Stimulated activated CD8-positive, alpha-beta memory T cell treated with anti-CD3 and anti-CD28 coated beads, Interleukin-7, amount 100 ng/mL, for 4 hours (primary cell): ENCODE measurements at regions not wholly inside any gene's neighbourhood (a gene's known extent, or its start where the extent isn't known, plus 50 kb on each side); places are given as distances from the start of the nearest gene placed in this dataset.
"Not testable (repeated sequence)": the region's sequence is repeated elsewhere in the genome, so short reads cannot be mapped to it uniquely, and the experiment has no call there.

Source experiments
- DNase-seq, 2 donors: peaks; one replicate each; pipeline ENCODE4 v3.0.0-alpha.2; 2020; ENCODE audit warnings: low read depth in 2 of 2

DNA sequence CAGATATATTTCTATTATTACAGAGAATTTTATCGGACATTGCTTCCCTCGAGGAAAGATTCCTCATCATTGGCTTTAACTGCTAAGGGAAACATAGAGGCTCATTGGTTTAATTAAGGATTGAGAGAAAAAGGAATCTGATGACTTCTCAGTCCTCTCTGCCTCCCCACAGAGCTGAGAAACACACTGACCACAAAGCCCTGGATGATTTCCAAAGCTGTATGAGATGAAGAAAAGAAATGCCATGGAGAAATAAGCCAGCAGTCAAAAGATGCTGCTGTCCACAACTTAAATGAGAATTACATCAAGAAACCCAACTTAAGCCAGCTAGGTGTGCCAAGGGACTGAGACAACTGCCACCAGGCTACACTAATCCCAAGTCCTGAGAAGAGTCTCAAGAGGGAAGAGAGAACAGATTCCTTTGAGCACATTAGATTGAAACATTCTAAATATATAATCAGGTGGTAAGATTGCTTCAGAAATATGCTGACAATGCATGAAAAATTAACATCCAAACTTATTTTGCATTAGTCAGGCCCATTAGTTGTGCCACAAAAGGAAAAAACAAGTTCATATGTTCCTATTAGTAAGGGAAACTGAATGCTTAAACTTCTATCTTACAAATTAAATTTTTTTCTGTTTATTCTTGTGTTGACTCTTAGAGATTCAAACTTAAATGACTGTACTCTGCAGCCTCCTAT, 308.1 kb upstream of the CYRIA start:
- no peak for DNase-seq

DNA sequence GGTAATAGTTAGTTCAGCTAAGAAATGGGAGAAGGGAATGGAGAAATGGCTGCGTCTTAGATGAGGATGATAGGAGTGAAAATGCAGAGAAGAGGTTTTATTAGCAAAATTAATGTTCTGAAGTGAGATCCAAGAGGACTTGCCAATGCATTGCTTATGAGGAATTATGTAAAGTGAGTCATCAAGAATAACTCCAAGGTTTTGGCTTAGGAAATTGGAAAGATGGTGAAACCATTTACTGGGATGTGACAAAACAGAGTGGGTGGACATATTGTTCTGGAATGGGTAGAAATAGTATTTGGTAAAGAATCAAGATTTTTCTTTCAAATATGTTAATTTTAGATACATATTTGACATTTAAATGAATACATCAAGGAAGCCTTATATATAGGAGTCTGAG, 306.6 kb upstream of the CYRIA start:
- no peak for DNase-seq

- no peak for DNase-seq
Measured at GRCh38 chr2:16971722-16972234, 306.1 kb upstream of the CYRIA start.

DNA sequence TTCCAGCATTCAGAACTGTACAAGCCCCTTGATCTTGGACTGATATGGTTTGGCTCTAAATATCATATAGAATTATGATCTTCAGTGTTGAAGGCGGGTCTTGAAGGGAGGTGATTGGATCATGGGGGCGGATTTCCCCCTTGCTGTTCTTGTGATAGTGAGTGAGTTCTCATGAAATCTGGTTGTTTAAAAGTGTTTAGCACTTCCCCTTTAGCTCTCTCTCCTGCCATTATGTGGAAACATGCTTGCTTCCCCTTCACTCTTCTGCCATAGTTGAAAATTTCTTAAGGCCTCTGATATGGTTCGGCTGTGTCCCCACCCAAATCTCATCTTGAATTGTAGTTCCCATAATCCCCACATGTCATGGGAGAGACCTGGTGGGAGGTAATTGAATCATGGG, 305.3 kb upstream of the CYRIA start:
- not testable (repeated sequence) for DNase-seq

- DNase-seq = no peak
Measured at GRCh38 chr2:16962505-16962904, 296.9 kb upstream of the CYRIA start.

DNA sequence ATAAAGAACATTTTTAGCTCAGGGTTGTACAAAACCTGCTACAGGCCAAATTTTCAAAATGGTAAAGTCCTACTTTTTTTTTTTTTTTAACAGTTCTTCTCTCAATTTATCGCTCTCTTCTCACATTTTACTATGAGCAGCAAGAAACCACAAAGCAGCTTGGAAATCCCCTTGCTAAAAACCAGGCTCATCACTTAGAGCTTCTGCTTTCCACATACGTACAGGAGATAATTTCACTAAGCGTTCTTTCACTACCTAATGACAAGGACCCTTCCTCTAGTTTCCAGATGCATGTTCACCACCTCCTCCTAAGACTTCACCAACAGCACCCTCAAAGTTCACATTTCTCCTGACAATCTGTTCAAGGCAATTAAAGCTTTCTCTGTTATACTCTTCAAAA, 294.9 kb upstream of the CYRIA start:
- DNase-seq = no peak

DNA sequence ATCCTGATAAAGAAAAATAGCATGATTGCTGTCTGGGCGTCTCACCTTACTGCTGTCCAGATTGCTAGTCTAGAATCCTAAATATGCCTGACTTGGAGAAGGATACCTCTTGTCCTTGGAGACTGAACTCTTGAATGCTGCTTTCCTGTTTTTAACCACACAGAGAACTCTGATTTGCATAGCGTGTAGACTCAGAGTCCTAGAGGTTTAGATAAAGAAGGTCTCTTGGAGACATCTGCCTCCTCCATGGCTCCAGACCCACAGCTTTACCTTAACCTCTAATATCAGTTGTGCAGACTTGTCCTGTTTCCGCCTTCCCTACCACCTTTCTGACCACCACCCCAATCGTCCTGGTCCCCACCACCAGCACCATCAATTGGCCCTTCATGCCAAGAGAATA, 292.6 kb upstream of the CYRIA start:
- no peak for DNase-seq

- no peak for DNase-seq
Measured at GRCh38 chr2:16952805-16953204, 287.2 kb upstream of the CYRIA start.

DNA sequence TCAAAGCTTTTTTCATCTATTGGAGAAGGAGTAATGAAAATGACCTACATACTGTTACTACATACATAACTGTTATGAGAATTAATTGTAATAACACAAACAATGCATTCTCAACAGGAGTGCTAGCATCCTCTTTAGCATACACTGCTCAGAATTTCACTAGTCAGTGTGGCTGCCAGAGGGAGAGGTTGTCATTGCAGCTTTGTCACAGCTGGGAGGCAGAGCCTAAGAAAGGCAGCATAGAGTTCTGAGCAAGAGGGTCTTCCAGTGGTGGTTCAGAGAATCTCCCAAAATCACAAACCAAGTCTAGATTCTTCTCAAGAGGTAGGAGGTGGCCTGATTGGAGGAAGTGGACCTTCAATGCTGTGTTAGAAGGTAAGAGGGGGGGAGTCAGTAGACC, 286.7 kb upstream of the CYRIA start:
- DNase-seq = no peak

DNA sequence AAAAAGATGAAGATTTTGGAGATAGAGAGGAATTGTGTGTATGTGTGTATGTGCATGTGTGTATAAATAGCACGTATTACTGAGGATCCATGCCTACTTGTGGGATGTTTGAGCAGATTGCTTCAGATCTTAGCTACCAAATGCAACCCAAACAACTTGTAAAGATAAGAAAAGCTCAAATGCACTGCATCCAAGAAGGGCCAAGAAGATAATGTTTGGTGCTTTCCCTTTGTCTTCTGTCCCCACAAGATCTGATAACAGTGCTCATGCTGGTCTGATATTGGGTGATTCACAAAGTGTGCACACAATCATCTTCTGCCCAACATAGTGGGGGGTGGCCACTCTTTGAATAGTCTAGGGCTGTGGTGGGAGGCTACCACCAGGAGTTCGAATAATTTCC, 284.8 kb upstream of the CYRIA start:
- DNase-seq = no peak

GRCh38 chr2:16948710-16949109, 283.1 kb upstream of the CYRIA start:
- no peak for DNase-seq

- no peak for DNase-seq
Measured at GRCh38 chr2:16948053-16948452, 282.4 kb upstream of the CYRIA start.

DNA sequence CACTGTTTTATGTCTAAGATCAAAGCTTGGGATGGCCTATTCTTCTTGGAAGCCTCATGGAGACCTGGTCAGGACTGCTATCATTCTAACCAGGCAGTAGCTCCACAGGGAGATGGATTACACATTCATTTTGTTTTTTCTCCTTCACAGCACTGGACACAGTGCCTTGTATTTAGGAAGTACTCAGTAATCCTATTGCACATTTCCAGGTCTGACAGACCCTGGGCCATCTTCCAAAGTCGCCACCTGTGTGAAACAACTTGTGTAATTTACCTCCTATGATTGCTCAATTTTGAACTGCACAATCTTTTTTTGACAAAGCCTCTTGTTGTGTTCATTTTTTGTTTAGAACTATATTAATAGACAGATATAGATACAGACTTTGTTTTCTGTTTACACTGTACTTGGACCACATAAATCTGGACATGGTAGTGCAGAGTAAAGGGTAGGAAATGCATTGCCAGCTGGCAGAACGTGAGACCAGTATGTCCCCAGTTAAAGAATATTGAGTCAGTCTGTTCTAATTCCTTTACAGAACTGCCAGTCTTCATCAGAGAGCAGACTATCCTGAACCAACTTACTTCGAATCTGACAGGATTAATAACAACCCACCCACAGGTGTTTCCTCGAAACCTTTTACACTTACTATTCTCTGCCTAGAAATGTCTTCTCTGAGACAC, 277.8 kb upstream of the CYRIA start:
- DNase-seq = no peak

DNA sequence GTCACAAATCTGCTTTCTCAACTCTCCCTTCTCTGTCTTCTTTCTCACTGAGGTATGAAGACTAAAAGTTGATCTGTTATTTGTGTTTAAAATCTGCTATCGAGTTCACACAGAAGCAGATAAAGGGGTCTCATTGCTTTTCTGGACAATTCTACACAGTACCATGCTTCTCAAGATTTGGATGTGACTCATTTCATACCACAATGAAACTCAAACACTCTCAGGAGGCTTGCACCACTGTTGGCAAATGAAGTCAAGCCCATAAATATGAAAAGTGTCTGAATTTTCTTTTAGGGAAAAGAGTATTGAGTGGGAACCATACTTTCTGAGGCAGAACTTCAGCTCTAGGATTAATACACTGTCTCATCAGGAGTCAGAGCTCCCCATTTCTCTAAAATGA, 274.6 kb upstream of the CYRIA start:
- DNase-seq = no peak

- no peak for DNase-seq
Measured at GRCh38 chr2:16939771-16940170, 274.1 kb upstream of the CYRIA start.

- no peak for DNase-seq
Measured at GRCh38 chr2:16933355-16933754, 267.7 kb upstream of the CYRIA start.

GRCh38 chr2:16932826-16933225, 267.2 kb upstream of the CYRIA start:
- no peak for DNase-seq

DNA sequence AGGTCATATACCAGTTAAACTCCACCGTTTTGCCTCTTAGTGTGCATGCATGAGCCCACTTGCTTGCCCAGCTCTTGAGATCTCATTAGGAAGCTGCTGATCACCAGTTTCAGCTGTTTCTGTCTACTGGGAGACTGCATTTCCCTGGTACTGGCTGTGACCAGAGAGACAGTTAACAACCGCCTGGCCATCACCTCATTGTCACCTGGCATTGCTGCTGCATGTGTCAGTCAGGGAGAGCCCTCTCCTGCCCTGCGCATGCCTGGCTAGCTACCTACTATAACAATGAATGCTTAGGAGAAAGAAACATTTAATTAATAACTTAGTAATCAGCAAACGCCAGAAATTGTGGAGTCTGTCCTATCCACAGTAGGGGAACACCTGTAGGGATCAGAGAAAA, 265.8 kb upstream of the CYRIA start:
- DNase-seq = no peak

DNA sequence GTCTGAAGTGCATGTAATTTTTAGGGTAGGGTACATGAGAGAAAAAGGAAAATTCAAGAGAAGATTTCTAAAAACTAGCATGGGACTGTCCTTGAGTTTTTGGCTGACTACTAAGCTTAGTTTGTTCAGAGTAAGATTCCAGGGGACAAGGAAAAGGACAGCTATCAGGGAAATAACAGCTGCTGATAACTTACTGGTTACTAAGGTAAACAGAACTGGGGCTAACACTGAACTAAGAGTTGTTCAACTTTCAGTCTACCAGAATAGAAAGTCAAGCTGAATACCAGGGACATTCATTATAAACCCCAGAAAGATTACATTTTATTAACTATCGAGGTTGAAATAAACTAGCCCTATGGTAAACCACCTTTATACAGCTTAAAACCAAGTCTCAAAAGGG, 261.8 kb upstream of the CYRIA start:
- no peak for DNase-seq

- no peak for DNase-seq
Measured at GRCh38 chr2:16925145-16925544, 259.5 kb upstream of the CYRIA start.

- not testable (repeated sequence) for DNase-seq
Measured at GRCh38 chr2:16915341-16915755, 249.7 kb upstream of the CYRIA start.

- DNase-seq = no peak
Measured at GRCh38 chr2:16911746-16912145, 246.1 kb upstream of the CYRIA start.

DNA sequence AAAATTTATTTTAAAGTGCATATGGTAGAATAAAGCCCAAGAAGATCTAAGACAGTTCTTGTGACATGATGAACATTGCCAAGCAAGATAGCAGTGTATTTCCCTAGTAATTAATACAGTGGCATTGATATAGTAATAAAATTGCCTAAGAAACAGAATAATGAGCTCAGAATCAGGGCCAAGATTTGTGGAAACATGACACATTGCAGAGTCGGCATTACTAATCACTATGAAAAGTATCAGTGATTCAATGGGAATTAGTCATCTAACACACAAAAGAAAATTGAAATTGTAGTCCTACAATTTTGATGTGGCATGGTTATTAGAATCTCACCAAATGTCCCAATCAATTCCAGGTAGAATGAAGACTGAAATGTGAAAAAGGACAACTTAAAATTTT, 243.0 kb upstream of the CYRIA start:
- DNase-seq = no peak
